ENCODE measurements at regions not wholly inside any gene's neighbourhood (a gene's known extent, or its start where the extent isn't known, plus 50 kb on each side); places are given as distances from the start of the nearest gene placed in this dataset.

- Mint-ChIP-seq H3K27me3 (ENCODE audit: low read depth) (no peaks in the 10 kb centered on the region), H3K27ac (no peak overlapping the region; a peak in 1 of 7 replicates), H3K9me3 (peaks cover 0 to 2% of the 10 kb centered on the region in 2 experiments; a peak in 1 of 5 replicates), H3K4me3 (no peak overlapping the region), H3K4me1 (no peaks in the 10 kb centered on the region), H3K36me3 (ENCODE audit: insufficient read depth in 1 of 3, low read depth in 3 of 3) (no peaks in the 10 kb centered on the region)
- H2BK20ac ChIP-seq (ENCODE audit: low read depth, low read length, poor library complexity, severe bottlenecking): no peak overlapping the region
- no peaks in the 10 kb centered on the region for H4K20me1 ChIP-seq (ENCODE audit: control insufficient read depth, insufficient read depth, insufficient read length)
- H3K9me3 ChIP-seq (ENCODE audit: control insufficient read depth, low read depth, low read length): no peaks in the 10 kb centered on the region
- no peak overlapping the region for H3K4me2 ChIP-seq (ENCODE audit: insufficient read depth, insufficient read length, low read length)
- H3K4ac ChIP-seq (ENCODE audit: low read depth, low read length): no peak overlapping the region
- H3K9ac ChIP-seq (ENCODE audit: extremely low read depth, insufficient read length, low read length): no peak overlapping the region
- WGBS (ENCODE audit: extremely low coverage, insufficient read length, low lambda C conversion rate): no CpG with 5 or more reads among the region's 1 CpG
- H3K79me2 ChIP-seq (ENCODE audit: insufficient read depth, low read length): no peaks in the 10 kb centered on the region
- H3K56ac ChIP-seq (ENCODE audit: insufficient read length, low read depth, low read length): no peak overlapping the region
- TF ChIP-seq CTCF (conservative IDR thresholded peaks at IDR 0.05): no peak
- no peaks in the 10 kb centered on the region for H3K27me3 ChIP-seq (ENCODE audit: insufficient read depth, low read length)
- no peak overlapping the region for H4K5ac ChIP-seq (ENCODE audit: insufficient read length, low read depth, low read length)
- no peak overlapping the region for H4K8ac ChIP-seq (replicated peaks; ENCODE audit: insufficient read length, low read depth, low read length)
- H4K91ac ChIP-seq (ENCODE audit: insufficient read length, low read depth, low read length): no peak overlapping the region
- no peak overlapping the region for H2BK15ac ChIP-seq (ENCODE audit: low read depth, low read length)
- no peak overlapping the region for H2BK5ac ChIP-seq (ENCODE audit: insufficient read length, low read length)
- H2BK12ac ChIP-seq (ENCODE audit: insufficient read length, low read depth, low read length): no peak overlapping the region
- no peaks in the 10 kb centered on the region for H3K79me1 ChIP-seq (ENCODE audit: insufficient read depth, low read depth, low read length, poor library complexity, severe bottlenecking)
- H3K18ac ChIP-seq (ENCODE audit: insufficient read length, low read depth, low read length): no peak overlapping the region
- H3K27ac ChIP-seq (ENCODE audit: insufficient read length, low read depth, low read length): no peak overlapping the region
- H3T11ph ChIP-seq (ENCODE audit: low read length): no peak overlapping the region
- H2AFZ ChIP-seq (ENCODE audit: low read length): no peak overlapping the region
- no peaks in the 10 kb centered on the region for H3K4me1 ChIP-seq (ENCODE audit: insufficient read depth, low read length)
- H3K23ac ChIP-seq (ENCODE audit: insufficient read length, low read depth, low read length): no peak overlapping the region
- no peak for DNase-seq
- no peak overlapping the region for H2AK5ac ChIP-seq (ENCODE audit: insufficient read length, low read length)
- H3K14ac ChIP-seq (ENCODE audit: insufficient read depth, low read length): no peak overlapping the region
- no peak overlapping the region for H2BK120ac ChIP-seq (ENCODE audit: low read depth, low read length, poor library complexity, severe bottlenecking)
- H3K23me2 ChIP-seq (ENCODE audit: insufficient read length, low read depth, low read length, poor library complexity, severe bottlenecking): no peaks in the 10 kb centered on the region
These were observed 2770.4 kb upstream of the PCDH20 start for GRCh38 chr13:64186071-64186470.
